ENCODE measurements at regions not wholly inside any gene's neighbourhood (a gene's known extent, or its start where the extent isn't known, plus 50 kb on each side); places are given as distances from the start of the nearest gene placed in this dataset.
A peak's percentile ranks its signal among the peaks of the same experiment; 100 is the strongest.

DNA sequence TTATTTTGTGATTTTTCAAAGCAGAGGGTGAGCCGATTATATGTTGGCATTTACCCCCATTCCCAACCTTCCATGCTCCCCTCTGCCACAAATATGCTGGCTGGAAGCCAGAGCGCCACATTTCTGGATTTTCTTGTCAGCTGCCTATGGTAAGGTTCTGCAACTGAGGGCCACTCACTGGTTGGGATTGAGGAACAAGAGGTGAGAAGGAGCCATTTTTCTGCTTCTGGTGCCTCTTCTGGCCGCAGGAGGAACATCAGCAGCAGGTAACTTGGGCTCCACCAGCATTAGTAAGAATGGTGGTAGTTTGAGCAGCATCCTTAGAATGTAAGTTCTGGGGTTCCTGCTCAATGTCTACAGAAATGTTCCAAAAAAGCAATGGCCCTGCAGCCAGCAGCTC, 159.5 kb upstream of the MAST4 start:
- Histone ChIP-seq H3K4me2 (ENCODE audit: insufficient read depth in 1 of 2, low read depth in 2 of 2, low read length in 2 of 2) (no peak overlapping the region), H4K8ac (ENCODE audit: extremely low read depth, insufficient read depth, low read length) (no peak overlapping the region; the same call in 1 of the 2 replicates), H3K4me1 (replicated peaks in 1 of 4; ENCODE audit: control insufficient read depth in 3 of 4, insufficient read depth in 4 of 4, low read length in 3 of 4) (no peaks in the 10 kb centered on the region), H3K4ac (replicated peaks; ENCODE audit: insufficient read length, low read depth, low read length) (no peak overlapping the region), H2AK5ac (ENCODE audit: low read depth, low read length) (no peak overlapping the region), H3K9ac (replicated peaks in 1 of 4; ENCODE audit: extremely low read depth in 1 of 4, low read depth in 3 of 4, low read length in 3 of 4) (no peak overlapping the region), H3K9me3 (ENCODE audit: insufficient read depth in 2 of 2, low read depth in 1 of 2, low read length in 1 of 2) (no peaks in the 10 kb centered on the region), H3K18ac (ENCODE audit: extremely low read depth, low read length) (no peak overlapping the region), H2AFZ (ENCODE audit: low read length) (no peak overlapping the region), H3K14ac (ENCODE audit: insufficient read length) (no peak overlapping the region), H3K36me3 (ENCODE audit: control insufficient read depth in 2 of 4, insufficient read depth in 4 of 4, low read length in 3 of 4) (no peaks in the 10 kb centered on the region), H3K23ac (ENCODE audit: insufficient read length) (no peak overlapping the region), H3K27ac (ENCODE audit: low read depth, low read length) (no peak overlapping the region), H3K79me2 (ENCODE audit: control insufficient read depth in 1 of 2, insufficient read depth in 2 of 2, low read length in 2 of 2) (no peaks in the 10 kb centered on the region), H3K79me1 (ENCODE audit: low read depth, low read length) (no peaks in the 10 kb centered on the region), H2BK20ac (ENCODE audit: low read length) (no peak overlapping the region), H4K20me1 (replicated peaks in 1 of 2; ENCODE audit: control insufficient read depth in 1 of 2, insufficient read depth in 2 of 2, low read length in 2 of 2) (no peaks in the 10 kb centered on the region), H3K27me3 (replicated peaks in 1 of 4; ENCODE audit: control insufficient read depth in 3 of 4, extremely low read depth in 1 of 4, insufficient read depth in 3 of 4, low read length in 3 of 4) (no peaks in the 10 kb centered on the region), H2BK15ac (ENCODE audit: low read length) (no peak overlapping the region), H2BK5ac (ENCODE audit: low read depth, low read length) (no peak overlapping the region), H4K5ac (ENCODE audit: insufficient read length, low read depth, low read length) (no peak overlapping the region), H2BK12ac (ENCODE audit: low read depth, low read length) (no peak overlapping the region), H3K56ac (replicated peaks; ENCODE audit: insufficient read length, low read depth, low read length) (no peak overlapping the region), H4K91ac (replicated peaks; ENCODE audit: insufficient read length, low read length) (no peak overlapping the region), H3K4me3 (ENCODE audit: extremely low read depth in 1 of 4, insufficient read depth in 2 of 4, low read depth in 3 of 4, low read length in 4 of 4) (no peak overlapping the region), H3K23me2 (ENCODE audit: low read depth, low read length) (no peaks in the 10 kb centered on the region), H2BK120ac (replicated peaks; ENCODE audit: low read depth, low read length) (no peak overlapping the region)
- CTCF ChIA-PET (ENCODE audit: partially characterized antibody): interaction anchor here (0.9 to 5.3 kb wide), 7 partner anchors 9 to 130 kb away, joined by 3 to 18 read pairs (median 3); no protein-coding TSS in a partner anchor
- TF ChIP-seq HDAC2 (IDR thresholded peaks at IDR 0.05; ENCODE audit: borderline replicate concordance in 1 of 2, low read depth in 2 of 2, low read length in 2 of 2) (no peak), TCF12 (IDR thresholded peaks at IDR 0.05; ENCODE audit: low read depth, low read length) (no peak), CHD1 (IDR thresholded peaks at IDR 0.05; ENCODE audit: low read depth, low read length) (no peak), FOSL1 (IDR thresholded peaks at IDR 0.05; ENCODE audit: insufficient read depth, low read depth, low read length) (no peak), RAD21 (IDR thresholded peaks at IDR 0.05 in 1 of 2, conservative IDR thresholded peaks at IDR 0.05 in 1 of 2; ENCODE audit: low read depth in 2 of 2, low read length in 2 of 2) (peak; percentile 58 to 67), YY1 (IDR thresholded peaks at IDR 0.05; ENCODE audit: low read depth, low read length) (peak; percentile 74), RBBP5 (IDR thresholded peaks at IDR 0.05; ENCODE audit: borderline replicate concordance, low read depth, low read length) (no peak), SIRT6 (IDR thresholded peaks at IDR 0.05; ENCODE audit: low read length) (no peak)
- TF ChIP-seq, protein P1, sequence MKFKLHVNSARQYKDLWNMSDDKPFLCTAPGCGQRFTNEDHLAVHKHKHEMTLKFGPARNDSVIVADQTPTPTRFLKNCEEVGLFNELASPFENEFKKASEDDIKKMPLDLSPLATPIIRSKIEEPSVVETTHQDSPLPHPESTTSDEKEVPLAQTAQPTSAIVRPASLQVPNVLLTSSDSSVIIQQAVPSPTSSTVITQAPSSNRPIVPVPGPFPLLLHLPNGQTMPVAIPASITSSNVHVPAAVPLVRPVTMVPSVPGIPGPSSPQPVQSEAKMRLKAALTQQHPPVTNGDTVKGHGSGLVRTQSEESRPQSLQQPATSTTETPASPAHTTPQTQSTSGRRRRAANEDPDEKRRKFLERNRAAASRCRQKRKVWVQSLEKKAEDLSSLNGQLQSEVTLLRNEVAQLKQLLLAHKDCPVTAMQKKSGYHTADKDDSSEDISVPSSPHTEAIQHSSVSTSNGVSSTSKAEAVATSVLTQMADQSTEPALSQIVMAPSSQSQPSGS (IDR thresholded peaks at IDR 0.05; ENCODE audit: low read length): no peak
- TF ChIP-seq, protein P2, sequence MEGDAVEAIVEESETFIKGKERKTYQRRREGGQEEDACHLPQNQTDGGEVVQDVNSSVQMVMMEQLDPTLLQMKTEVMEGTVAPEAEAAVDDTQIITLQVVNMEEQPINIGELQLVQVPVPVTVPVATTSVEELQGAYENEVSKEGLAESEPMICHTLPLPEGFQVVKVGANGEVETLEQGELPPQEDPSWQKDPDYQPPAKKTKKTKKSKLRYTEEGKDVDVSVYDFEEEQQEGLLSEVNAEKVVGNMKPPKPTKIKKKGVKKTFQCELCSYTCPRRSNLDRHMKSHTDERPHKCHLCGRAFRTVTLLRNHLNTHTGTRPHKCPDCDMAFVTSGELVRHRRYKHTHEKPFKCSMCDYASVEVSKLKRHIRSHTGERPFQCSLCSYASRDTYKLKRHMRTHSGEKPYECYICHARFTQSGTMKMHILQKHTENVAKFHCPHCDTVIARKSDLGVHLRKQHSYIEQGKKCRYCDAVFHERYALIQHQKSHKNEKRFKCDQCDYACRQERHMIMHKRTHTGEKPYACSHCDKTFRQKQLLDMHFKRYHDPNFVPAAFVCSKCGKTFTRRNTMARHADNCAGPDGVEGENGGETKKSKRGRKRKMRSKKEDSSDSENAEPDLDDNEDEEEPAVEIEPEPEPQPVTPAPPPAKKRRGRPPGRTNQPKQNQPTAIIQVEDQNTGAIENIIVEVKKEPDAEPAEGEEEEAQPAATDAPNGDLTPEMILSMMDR (IDR thresholded peaks at IDR 0.05; ENCODE audit: control extremely low read depth in 1 of 3, insufficient read depth in 1 of 3, low read depth in 1 of 3, low read length in 3 of 3): peak; percentile 42 to 70 (median 51)
- 77% methylated on average over 3 of the region's 3 CpGs; no CpG with 5 or more reads in 1 of the 2 experiments for WGBS, 2 experiments (ENCODE audit: extremely low coverage in 1 of 2, insufficient coverage in 1 of 2, insufficient read length in 1 of 2, insufficient replicate concordance in 2 of 2, low coverage in 1 of 2, low lambda C conversion rate in 2 of 2, missing lambda C conversion rate in 1 of 2)
- POLR2A ChIA-PET (ENCODE audit: partially characterized antibody): no interaction called here
- DNase-seq (ENCODE audit: low read depth in 1 of 2, low spot score in 2 of 2) (peak in 1 of 2 experiments; percentile 2), FAIRE-seq (peak; percentile 65)
